ENCODE measurements at regions not wholly inside any gene's neighbourhood (a gene's known extent, or its start where the extent isn't known, plus 50 kb on each side); places are given as distances from the start of the nearest gene placed in this dataset.

GRCh38 chr10:106474876-106475275 lies 689.6 kb downstream of the SORCS1 start:
- no peak for TF ChIP-seq EZH2phosphoT487 (conservative IDR thresholded peaks at IDR 0.05; ENCODE audit: low read length)
- TF ChIP-seq CTCF (IDR thresholded peaks at IDR 0.05; ENCODE audit: insufficient read depth, low read length, poor library complexity, severe bottlenecking): no peak
- no peak overlapping the region for H3K4me2 ChIP-seq (ENCODE audit: low read depth, low read length, poor library complexity, severe bottlenecking)
- no peak overlapping the region for H3K9ac ChIP-seq (ENCODE audit: low read length)
- H4K20me1 ChIP-seq (ENCODE audit: low read depth, low read length): no peaks in the 10 kb centered on the region
- no peaks in the 10 kb centered on the region for H3K27me3 ChIP-seq (ENCODE audit: low read length)
- H3K9me3 ChIP-seq (ENCODE audit: insufficient read depth, low read length): no peaks in the 10 kb centered on the region
- no peak overlapping the region for H2AFZ ChIP-seq (ENCODE audit: low read depth, low read length, severe bottlenecking)
- no peak overlapping the region for H3K4me3 ChIP-seq (ENCODE audit: insufficient read depth, low read length, poor library complexity, severe bottlenecking)
- no peaks in the 10 kb centered on the region for H3F3A ChIP-seq (ENCODE audit: insufficient read depth)
- no peak overlapping the region for H3K27ac ChIP-seq (ENCODE audit: low read depth, low read length)
- H3K79me2 ChIP-seq (ENCODE audit: insufficient read depth, low read length): no peaks in the 10 kb centered on the region
- no peaks in the 10 kb centered on the region for H3K36me3 ChIP-seq (ENCODE audit: low read length)
- no peaks in the 10 kb centered on the region for H3K9me2 ChIP-seq (replicated peaks; ENCODE audit: insufficient read depth, low read length)

GRCh38 chr10:106473129-106473685 lies 691.3 kb downstream of the SORCS1 start:
- H3K9me2 ChIP-seq (replicated peaks; ENCODE audit: insufficient read depth, low read length): no peaks in the 10 kb centered on the region
- no peak overlapping the region for H3K4me3 ChIP-seq (ENCODE audit: insufficient read depth, low read length, poor library complexity, severe bottlenecking)
- H3K27ac ChIP-seq (ENCODE audit: low read depth, low read length): no peak overlapping the region
- H4K20me1 ChIP-seq (ENCODE audit: low read depth, low read length): no peaks in the 10 kb centered on the region
- H3K27me3 ChIP-seq (ENCODE audit: low read length): no peaks in the 10 kb centered on the region
- no peak overlapping the region for H3K4me2 ChIP-seq (ENCODE audit: low read depth, low read length, poor library complexity, severe bottlenecking)
- no peak for TF ChIP-seq CTCF (IDR thresholded peaks at IDR 0.05; ENCODE audit: insufficient read depth, low read length, poor library complexity, severe bottlenecking)
- no peak for TF ChIP-seq EZH2phosphoT487 (conservative IDR thresholded peaks at IDR 0.05; ENCODE audit: low read length)
- no peaks in the 10 kb centered on the region for H3F3A ChIP-seq (ENCODE audit: insufficient read depth)
- H2AFZ ChIP-seq (ENCODE audit: low read depth, low read length, severe bottlenecking): no peak overlapping the region
- no peaks in the 10 kb centered on the region for H3K36me3 ChIP-seq (ENCODE audit: low read length)
- H3K79me2 ChIP-seq (ENCODE audit: insufficient read depth, low read length): no peaks in the 10 kb centered on the region
- H3K9me3 ChIP-seq (ENCODE audit: insufficient read depth, low read length): no peaks in the 10 kb centered on the region
- no peak overlapping the region for H3K9ac ChIP-seq (ENCODE audit: low read length)

- H3K79me2 ChIP-seq (ENCODE audit: insufficient read depth, low read length): no peaks in the 10 kb centered on the region
- H2AFZ ChIP-seq (ENCODE audit: low read depth, low read length, severe bottlenecking): no peak overlapping the region
- TF ChIP-seq EZH2phosphoT487 (conservative IDR thresholded peaks at IDR 0.05; ENCODE audit: low read length) (no peak), CTCF (IDR thresholded peaks at IDR 0.05; ENCODE audit: insufficient read depth, low read length, poor library complexity, severe bottlenecking) (no peak)
- H3F3A ChIP-seq (ENCODE audit: insufficient read depth): no peaks in the 10 kb centered on the region
- no peaks in the 10 kb centered on the region for H3K27me3 ChIP-seq (ENCODE audit: low read length)
- H4K20me1 ChIP-seq (ENCODE audit: low read depth, low read length): no peaks in the 10 kb centered on the region
- H3K27ac ChIP-seq (ENCODE audit: low read depth, low read length): no peak overlapping the region
- H3K4me3 ChIP-seq (ENCODE audit: insufficient read depth, low read length, poor library complexity, severe bottlenecking): no peak overlapping the region
- H3K9ac ChIP-seq (ENCODE audit: low read length): no peak overlapping the region
- no peaks in the 10 kb centered on the region for H3K9me3 ChIP-seq (ENCODE audit: insufficient read depth, low read length)
- H3K4me2 ChIP-seq (ENCODE audit: low read depth, low read length, poor library complexity, severe bottlenecking): no peak overlapping the region
- H3K36me3 ChIP-seq (ENCODE audit: low read length): no peaks in the 10 kb centered on the region
- H3K9me2 ChIP-seq (replicated peaks; ENCODE audit: insufficient read depth, low read length): no peaks in the 10 kb centered on the region
Measured at GRCh38 chr10:106467506-106467905, 697.0 kb downstream of the SORCS1 start.
